HG02759 (cell line): ENCODE measurements at regions not wholly inside any gene's neighbourhood (a gene's known extent, or its start where the extent isn't known, plus 50 kb on each side); places are given as distances from the start of the nearest gene placed in this dataset.

Experiments used
- ATAC-seq: cut with Tn5 transposase; IDR thresholded peaks from one replicate; pipeline ENCODE4 v1.9.1; 2021; ENCODE audit warnings: mild to moderate bottlenecking, moderate library complexity; ENCODE audit not compliant: unreplicated experiment

DNA sequence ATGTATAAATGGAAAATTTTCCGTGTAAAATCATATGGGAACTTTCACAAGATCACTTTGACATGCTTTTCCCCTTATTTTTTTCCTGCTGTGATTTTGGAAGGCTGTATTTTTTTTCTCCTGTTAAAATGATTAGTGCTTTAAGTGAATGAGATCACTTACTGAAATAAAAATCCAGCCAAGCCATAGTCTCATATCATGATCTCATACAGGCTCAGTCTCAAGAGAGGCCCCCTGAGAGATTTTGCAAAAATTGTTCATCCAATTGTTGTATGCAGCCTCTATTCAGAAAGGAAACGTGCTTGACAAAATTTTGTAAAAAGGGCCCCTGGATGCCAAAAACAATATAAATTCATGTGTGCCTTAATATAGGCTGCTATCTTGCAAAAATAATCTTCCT, 528.2 kb downstream of the HDGFL1 start:
- no peak for ATAC-seq

DNA sequence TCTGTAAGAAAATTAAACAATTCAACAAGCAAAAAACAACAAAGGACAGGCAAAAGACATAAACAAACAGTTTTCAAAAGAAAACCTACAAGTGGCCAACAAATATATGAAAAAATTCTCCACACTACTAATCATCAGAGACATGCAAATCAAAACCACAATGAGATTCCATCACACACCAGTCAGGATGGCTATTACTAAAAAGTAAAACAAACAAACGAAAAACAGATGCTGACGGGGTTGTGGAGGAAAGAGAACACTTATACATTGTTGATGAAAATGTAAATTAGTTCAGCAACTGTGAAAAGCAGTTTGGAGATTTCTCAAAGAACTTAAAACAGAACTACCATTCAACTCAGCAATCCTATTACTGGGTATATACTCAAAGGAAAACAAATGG, 537.6 kb downstream of the HDGFL1 start:
- ATAC-seq = no peak

DNA sequence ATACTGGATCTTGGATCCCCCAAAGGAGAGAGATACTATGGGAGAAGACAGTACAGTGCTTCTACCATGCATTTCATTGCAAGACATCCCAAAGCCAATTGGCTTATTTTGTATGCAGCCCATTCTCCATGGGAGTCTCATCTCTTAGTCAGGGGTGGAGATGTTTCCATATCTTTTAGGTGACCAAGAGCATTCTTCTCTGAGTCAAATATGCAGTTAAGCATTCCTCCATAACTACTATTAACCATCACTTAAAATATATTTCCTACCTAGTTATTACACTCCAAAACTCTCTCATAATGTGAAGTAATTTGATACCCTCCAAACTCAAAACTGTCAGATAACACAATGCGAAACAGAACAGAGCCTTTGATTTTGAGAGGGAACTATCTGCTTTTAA, 542.6 kb downstream of the HDGFL1 start:
- no peak for ATAC-seq

DNA sequence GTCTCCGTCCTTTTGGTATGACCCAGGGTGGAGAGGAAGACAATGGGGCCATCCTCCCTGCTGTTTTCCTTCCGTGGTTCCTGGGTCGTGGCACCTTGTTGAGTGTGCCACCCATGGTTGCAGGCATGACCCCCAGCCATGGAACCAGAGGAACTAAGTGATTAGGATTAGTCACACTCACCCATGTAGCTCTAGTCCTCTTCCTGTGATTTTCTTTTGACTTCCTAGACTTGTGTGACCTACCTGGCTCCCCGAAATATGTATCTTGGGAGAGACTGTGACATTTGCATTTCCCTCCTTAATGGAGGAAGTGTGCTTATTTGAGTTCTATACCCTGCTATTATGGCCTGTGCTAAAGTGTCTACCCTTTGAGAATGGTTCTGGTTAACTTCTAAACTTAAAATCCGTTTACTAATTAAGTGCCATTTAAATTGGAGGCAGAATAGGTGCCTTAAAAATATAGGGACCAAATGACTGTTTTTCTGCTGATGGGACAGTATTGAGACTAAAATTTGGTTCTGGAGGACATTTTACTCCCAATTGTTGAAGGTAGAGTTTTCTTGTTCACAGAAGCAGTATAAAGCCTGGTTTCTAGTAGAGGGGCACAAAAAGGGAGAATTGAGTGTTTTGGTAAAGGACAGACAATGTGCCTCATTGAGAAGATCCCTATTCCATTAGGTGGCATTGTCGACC, 545.6 kb downstream of the HDGFL1 start:
- no peak for ATAC-seq

DNA sequence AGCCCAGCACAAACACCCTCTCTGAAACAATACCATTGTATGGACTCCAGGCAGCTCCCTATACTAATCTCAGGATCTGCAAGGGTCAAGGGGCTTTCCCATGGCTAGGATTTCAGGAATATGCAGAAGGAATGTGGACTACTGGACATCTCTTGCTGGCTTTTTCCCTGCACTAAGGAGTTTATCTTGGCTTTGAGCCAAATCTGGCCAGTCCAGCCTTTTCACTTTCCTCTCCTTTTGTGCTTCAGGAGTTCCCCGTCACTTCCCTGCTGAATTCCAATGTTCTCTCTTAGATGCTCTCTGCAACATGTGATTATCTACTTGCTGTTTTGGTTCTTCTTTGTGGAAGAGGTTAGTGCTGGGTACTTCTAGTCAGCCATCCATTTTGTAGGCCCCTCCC, 568.2 kb downstream of the HDGFL1 start:
- no peak for ATAC-seq

DNA sequence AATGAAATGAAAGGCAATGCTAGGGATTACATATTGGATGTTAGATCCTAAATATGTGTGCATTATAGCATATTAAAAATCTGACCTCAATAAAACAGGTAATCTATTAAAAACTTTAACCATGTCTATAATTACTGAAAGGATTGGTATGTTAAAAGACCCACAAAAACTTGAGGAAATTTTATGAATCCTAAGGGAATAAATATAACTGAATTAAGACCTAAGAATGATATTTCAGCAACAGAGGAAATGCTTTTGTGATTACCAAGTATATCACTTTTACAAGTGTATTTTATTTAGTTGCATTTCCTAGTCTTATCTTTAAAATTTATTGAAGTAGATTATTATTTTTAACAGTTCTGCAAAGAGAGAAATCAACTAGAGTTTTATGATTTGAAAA, 571.5 kb downstream of the HDGFL1 start:
- no peak for ATAC-seq

DNA sequence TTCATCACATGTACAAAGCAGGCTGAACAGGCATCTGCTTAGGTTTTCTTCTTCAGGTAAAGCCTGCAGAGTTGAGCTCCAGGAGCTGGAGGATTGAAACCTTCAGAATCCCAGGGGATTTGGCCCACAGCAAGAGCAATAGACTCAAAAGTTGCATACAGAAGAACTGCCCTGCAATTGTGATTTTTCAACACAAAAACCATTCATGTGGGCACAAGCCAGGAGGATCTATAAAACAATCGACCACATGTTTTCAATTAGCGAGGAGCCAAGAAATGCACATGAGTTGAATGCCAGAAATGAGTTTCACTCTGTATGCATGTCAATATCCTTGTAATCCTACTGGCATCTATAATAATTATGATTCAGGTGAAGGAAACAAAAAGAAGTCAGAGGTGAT, 576.4 kb downstream of the HDGFL1 start:
- no peak for ATAC-seq

DNA sequence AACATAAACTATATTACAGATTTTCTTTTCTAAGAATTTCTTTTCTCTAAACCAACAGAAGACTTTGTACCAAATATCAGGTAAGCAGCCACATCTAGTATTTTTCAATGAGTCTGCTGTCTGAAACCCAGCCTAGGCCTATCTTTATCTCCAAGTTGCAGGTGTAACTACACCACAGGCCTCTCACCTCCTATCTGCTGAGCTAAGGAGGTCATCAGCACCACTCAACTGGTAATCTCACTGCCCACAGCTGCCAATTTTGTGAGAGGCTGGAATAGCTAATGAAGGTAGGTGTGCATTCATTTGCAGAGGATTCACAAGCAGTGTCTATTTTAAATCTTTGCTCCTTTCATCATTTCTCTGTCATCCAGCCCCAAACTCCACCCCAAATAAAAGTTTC, 584.8 kb downstream of the HDGFL1 start:
- no peak for ATAC-seq

DNA sequence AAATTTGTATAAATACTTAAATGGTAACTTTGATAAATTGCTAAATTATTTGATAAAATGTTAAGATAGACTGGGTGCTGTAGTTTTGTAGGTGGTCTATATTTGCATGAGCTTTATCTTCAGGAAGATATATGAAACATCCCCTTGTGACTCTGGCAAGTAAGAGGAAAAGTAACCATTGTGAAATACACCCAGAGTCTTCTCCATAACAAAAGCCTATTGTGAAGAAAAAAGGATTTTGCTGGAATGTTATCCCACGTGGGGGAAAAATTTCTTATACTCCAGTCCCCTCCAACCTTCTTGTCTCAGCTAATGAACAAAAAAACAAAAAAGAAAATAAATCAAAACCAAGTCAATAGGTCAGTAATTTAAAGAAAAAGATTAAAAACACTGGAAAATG, 600.7 kb downstream of the HDGFL1 start:
- no peak for ATAC-seq

DNA sequence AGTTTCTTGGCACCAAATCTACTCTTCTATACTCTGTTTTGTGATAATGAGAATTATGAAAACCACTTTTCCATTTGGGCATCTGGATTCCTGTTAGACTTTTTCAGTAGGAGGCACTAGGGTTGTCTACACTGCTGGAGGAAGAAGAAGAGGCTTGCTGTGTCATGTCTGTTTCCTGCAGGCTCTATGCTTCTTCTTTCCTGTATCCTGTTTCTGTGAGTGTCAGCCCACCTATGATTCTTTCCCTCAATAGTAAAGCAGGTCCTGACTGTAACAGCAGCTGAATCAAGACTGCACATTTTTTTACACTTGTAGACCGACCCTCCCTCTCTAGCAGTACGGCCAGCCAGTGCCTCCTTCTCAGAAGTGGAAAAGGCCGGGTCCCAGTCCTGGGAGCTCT, 603.9 kb downstream of the HDGFL1 start:
- ATAC-seq = no peak

DNA sequence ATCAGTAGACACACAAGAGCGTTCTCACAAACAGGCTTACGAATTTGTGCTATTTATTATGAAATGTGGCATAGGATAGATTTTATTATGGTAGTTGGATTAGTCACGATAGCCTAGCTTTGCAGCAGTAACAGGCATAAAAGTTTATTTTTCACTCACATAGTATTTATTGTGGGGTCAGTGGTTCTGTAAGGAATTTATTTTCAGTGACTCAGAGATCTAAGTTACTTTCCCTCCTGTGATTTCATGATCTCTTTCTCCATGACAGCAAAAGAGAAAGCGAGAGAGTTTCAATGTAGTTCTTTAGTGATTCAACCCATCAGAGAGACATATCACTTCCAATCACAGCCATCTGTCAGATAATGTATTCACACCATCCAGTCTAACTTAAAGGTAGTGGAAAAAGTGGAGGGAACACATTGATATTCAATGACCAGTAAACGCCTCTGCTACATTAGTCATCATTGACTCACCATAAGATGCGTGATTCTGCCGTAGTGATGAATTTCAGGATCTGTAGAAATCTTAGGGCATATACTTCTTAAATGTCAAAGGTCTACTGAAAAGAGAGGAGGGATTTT, 605.5 kb downstream of the HDGFL1 start:
- no peak for ATAC-seq

DNA sequence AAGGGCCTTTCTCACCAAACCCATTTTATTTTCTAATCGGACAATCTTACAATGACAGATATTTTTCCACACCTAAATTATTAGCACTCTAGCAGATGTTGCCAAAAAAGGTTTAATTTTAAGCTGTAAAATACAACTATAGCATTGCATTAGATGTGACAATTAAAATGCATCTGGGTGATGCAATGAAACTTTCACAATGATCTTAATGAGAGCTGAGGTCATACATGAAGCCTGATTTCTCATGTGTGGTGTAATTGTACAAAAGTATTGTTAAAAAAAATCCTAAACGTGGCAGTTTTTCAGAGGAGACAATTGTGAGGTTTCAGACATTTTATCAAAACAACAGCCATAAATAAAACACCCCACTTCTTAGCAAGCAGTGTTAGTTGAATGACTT, 606.0 kb downstream of the HDGFL1 start:
- ATAC-seq = no peak

DNA sequence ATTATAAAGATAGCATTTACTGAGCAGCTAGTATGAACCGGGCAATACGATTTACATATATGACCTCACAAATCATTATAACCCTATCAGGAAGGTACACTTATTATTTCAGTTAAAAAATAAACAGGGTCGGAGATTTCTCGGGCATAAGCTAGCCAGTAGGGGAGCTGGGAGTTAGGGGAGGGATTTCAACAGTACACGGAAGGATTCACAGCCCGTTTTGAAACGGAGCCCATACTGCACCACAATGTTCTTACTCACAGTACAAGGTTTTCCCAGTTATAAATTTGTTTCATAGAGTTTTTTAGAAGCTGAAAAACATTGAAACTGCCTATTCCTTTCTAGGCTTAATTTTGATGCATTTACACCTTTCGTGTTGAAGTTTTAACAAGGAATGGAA, 607.1 kb downstream of the HDGFL1 start:
- no peak for ATAC-seq

DNA sequence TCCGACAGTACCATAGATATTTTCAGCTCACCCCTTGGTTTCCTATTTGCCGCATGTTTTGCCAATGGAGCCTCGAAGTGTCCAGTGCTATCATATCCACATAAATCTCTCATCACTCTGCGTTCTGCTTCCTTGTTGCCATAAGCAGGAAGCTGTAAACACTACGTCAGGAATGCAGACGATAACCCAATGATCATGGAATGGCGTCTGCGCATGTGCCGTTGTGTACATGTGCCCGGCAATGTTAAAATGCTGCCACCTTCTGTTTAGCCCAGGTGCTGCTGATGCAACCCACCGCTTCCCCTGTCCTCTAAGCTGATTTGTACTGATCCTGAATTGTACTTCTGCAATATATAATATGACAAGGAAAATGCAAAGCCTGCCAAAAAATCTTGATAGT, 607.5 kb downstream of the HDGFL1 start:
- ATAC-seq = no peak

DNA sequence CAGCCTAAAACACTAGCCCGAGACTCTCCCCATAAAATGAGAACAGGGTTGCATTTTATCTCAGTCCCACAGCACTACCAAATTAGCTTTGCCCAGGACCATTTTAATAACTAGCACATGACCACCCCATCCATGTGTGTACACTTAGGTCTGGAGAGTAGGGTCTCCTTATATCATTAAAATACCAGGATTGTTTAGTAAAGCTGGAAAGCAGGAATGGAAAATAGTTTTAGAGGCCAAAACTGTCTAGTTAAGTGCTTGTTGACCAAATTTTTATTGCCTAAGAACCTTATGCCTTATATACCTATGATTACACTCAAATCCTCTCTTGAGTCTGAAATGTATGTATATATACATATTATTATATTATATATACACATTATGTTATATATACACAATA, 608.4 kb downstream of the HDGFL1 start:
- ATAC-seq = no peak

DNA sequence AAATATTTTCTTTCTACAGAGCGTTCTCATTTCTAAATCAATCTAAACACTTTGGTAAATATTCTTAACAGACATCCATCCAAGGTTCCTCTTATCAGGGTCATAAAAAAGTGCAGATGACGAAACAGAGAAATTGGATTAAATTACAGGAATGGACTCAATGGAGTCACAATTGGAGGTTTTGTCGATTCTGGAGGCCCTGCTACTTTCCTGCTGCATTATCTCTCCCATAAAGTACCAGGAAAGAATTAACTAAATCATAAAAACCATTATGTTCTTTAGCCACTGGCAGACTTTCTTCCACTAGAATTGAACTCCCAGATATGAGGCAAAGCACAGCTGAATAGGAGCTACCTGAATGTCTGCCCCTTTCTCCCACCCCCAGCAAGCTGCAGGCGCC, 610.6 kb downstream of the HDGFL1 start:
- ATAC-seq = no peak

DNA sequence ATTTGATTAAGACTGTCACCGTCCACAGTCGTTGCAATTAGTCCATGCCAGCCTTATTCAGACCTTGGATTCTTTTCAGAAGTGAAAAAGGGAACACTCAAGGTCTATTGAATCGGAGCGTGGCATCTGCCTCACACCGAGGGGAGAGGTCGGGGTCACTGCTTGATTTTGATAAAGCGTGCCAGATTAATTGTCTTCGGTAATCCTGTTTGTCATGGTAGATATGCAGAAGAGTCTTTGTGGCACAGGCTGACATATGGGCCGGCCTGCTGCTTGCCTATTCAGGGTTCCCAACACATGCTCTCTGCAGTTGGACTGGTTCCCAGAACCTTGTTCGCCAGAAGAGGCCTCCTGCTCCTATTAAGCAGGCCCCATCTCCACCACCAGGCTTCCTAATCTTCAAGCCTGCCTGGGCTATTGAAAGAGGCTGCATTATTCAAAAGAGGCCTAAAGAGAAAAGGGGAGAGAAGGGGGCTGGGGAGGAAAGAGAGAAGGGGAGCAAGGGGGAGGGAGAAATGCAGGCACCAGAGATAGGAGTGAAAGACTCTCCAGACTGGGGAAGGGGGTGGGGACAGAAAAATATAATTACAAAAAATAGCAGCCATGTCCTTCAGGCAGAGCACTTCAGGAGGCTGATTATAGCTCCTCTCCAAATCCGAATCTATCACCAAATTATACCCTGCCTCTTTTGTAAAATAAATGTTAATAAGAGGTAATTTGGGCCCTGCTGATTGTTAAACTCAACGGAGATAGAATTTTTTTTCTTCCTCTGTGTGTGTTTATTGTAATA, 611.3 kb downstream of the HDGFL1 start:
- ATAC-seq = no peak

DNA sequence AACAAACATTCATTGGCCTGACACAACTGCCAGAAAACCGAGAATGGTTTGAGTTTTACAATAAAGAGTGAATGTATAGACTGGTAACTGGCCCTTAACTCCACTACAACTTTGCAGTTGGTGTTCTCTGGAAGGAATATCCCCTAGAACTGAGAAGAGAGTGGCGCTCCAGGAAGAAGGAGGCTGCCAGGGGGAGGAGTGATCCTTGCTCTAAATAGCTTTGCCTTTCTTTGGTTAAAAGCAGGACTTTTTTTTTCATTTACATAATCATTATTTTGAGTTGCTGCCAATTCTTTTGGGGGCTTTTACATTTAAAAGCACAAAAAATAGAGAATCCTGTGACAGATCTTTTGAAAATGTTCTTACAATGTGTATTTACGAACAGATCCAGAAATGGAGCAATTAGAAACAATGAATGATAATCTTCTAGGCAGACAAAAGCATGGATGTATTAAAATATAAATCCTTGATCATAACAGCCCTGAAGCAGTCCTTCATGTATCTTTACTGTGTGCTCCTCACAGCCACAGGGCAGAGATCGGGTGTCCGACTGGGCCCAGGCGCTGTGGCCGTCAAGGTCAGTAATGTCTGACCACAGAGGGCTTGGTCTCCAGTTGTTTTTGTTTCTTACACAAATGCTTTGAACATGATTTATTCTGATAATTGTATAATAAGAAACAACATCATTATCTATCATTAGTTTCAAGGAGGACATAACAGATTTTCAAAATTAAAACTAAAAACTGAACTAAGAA, 612.2 kb downstream of the HDGFL1 start:
- ATAC-seq = no peak

DNA sequence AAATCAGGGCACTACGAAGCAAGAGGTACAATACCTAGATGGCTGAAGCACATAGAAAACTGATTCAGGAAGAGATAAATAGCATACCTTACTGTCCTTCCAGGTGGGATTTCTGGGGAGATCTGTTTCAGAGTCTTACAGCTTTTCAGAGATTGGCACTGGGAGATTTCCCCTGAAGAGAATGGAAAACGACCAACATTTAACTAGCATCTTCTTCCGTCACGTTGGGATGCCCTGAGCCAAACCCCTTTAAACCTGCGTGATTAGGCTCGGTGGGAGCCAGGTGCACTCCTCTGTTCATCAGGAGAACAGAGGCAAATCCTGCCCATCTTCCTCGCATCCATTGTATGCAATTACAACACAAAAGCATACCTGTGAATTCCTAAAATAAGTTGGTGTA, 614.5 kb downstream of the HDGFL1 start:
- no peak for ATAC-seq

DNA sequence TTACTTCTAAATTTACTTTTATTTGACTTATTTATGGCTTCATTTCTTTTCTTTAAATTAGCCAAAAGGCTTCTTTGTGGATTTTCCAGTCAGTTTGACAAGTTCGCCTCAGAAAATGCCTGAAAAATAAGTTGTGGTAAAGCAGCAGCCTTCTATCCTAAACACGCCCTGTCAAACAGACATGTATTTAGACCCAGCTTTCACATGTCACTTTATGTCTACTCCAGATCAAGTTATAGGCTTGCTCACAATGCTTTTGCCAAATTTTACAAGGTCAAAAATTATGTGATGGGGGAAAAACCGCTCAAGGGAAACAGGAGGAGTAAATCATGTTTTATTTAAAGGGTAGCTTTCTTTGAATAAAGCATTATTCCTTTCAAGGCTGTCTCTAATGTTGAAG, 615.0 kb downstream of the HDGFL1 start:
- no peak for ATAC-seq

DNA sequence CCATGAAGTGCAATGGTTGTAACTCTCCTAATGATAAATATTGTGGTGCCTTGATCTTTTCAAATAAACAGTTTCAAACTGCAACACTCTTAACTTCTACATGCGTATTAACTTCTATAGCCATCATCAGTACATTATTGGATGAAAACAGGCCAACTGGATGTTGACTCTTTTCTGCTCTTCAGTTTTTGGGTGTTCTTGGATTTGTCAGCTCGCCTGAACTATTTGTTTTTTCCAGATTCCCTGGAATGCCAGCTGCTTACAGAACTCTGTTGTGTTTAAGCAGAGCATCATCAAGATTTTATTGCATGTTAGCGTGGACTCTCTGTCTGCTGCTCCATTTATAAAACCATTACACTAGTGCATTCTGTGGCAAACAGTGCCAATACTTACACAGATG, 626.1 kb downstream of the HDGFL1 start:
- no peak for ATAC-seq

DNA sequence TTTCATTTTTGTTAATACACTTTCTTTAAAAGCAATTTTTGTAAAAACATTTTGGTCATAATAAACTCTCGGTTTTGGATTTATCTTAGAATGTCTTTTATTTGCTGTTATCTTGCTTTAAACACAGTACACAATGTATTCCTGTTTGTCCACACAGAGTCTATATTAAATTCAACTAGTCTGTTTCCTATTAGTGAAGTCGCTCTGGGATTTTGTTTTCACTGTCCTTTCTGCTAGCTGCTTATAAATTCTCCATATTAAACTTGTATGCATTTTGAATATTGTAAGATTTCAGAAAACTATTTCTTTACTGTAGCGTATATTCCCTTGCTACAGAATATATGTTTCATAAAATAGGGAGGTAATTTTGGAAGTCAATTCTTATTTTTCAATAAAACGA, 630.2 kb downstream of the HDGFL1 start:
- no peak for ATAC-seq
